Stomach (tissue), 8 donors: ENCODE measurements at regions not wholly inside any gene's neighbourhood (a gene's known extent, or its start where the extent isn't known, plus 50 kb on each side); places are given as distances from the start of the nearest gene placed in this dataset.

Experiments
- DNase-seq, 2 donors: peaks; one replicate each; pipeline versions ENCODE4 v3.0.0 to v3.0.0-alpha.2; 2013 to 2019
- H3K27ac ChIP-seq, 5 donors: fragments of 200-600 bp in 4 of 5; sonication (generic) in 4 of 5; one replicate each; pipeline ENCODE4 v1.5.1; 2013 to 2019; ENCODE audit warnings: mild to moderate bottlenecking in 1 of 5, moderate library complexity in 1 of 5
- H3K27me3 ChIP-seq, 3 donors: fragments of 200-600 bp; sonication (generic); one replicate each; pipeline ENCODE4 v1.5.1; 2017 to 2019; ENCODE audit warnings: mixed run types in 1 of 3
- H3K36me3 ChIP-seq, 4 donors: fragments of 200-600 bp; sonication (generic); 1 replicate in 3 of 4; 2 replicates in 1 of 4; pipeline ENCODE4 v1.5.1; 2016 to 2019
- H3K4me1 ChIP-seq, 4 donors: fragments of 200-600 bp; sonication (generic); one replicate each; pipeline ENCODE4 v1.5.1; 2016 to 2019
- H3K4me3 ChIP-seq, 4 donors: fragments of 200-600 bp; sonication (generic) in 3 of 4; one replicate each; pipeline ENCODE4 v1.5.1; 2016 to 2019; ENCODE audit warnings: mild to moderate bottlenecking in 1 of 4
- H3K9me3 ChIP-seq, 4 donors: fragments of 200-600 bp; sonication (generic); one replicate each; pipeline ENCODE4 v1.5.1; 2016 to 2019
- CTCF ChIP-seq, 7 experiments: fragments of 450-650 bp in 4 of 7; fragments of 200-600 bp in 3 of 7; sonication (generic) in 3 of 7; IDR thresholded peaks; one replicate each; pipeline ENCODE4 v1.5.1; 2016 to 2019; ENCODE audit warnings: antibody characterized with exemption in 7 of 7, control low read depth in 2 of 7, mild to moderate bottlenecking in 1 of 7
- EP300 ChIP-seq: sonication (generic); formaldehyde crosslinking; IDR thresholded peaks from one replicate; pipeline ENCODE4 v1.6.1; 2017; ENCODE audit warnings: antibody characterized with exemption
- POLR2A ChIP-seq, 4 donors: fragments of 450-650 bp; IDR thresholded peaks; one replicate each; pipeline ENCODE4 v1.6.1; 2016; ENCODE audit warnings: antibody characterized with exemption in 4 of 4, control low read depth in 2 of 4, mild to moderate bottlenecking in 1 of 4, moderate library complexity in 1 of 4
- POLR2AphosphoS5 ChIP-seq, 3 donors: sonication (generic); formaldehyde crosslinking; IDR thresholded peaks; one replicate each; pipeline ENCODE4 v1.6.1; 2016; ENCODE audit warnings: antibody characterized with exemption in 3 of 3
- WGBS, 5 donors: extraction: QIAGEN DNeasy Blood & Tissue Kit in 3 of 5; methylation state at CpG; one replicate each; pipeline versions ENCODE4 v1.1.5 to v1.1.7; 2013 to 2018; 5-methylcytosine and 5-hydroxymethylcytosine counted together
- intact Hi-C: fragments of 100-400 bp; cut with DNase I; formaldehyde crosslinking; loops from one replicate; pipeline ENCODE4 v1.15.1; 2023; ENCODE audit warnings: low total_unique reads
- donor health status: healthy with polysubstance abuse.
- donor health status: Bipolar disorder and iron deficiency.
- donor health status: healthy.

GRCh38 chr2:58957188-58957840, 716.2 kb upstream of the FANCL start:
- H3K27ac ChIP-seq, result no peak overlapping the region
- H3K36me3 ChIP-seq, result no peaks in the 10 kb centered on the region
- intact Hi-C loops, result no loop called here
- no peaks in the 10 kb centered on the region for H3K27me3 ChIP-seq
- peak in 1 of 2 donors; percentile 14 for DNase-seq
- no peaks in the 10 kb centered on the region for H3K9me3 ChIP-seq
- no peaks in the 10 kb centered on the region for H3K4me1 ChIP-seq
- TF ChIP-seq EP300 (no peak), CTCF (IDR thresholded peaks at IDR 0.05) (no peak), POLR2AphosphoS5 (IDR thresholded peaks at IDR 0.05) (no peak), POLR2A (IDR thresholded peaks at IDR 0.05) (no peak)
- no peak overlapping the region for H3K4me3 ChIP-seq
- WGBS, 5 donors, result 30 to 51% (median 49%) methylated on average over 4 of the region's 4 CpGs

- no peaks in the 10 kb centered on the region for H3K27me3 ChIP-seq
- intact Hi-C loops, result no loop called here
- no peak for DNase-seq
- no peak overlapping the region for H3K4me3 ChIP-seq
- TF ChIP-seq EP300 (no peak), POLR2AphosphoS5 (IDR thresholded peaks at IDR 0.05) (no peak), CTCF (IDR thresholded peaks at IDR 0.05) (no peak), POLR2A (IDR thresholded peaks at IDR 0.05) (no peak)
- H3K4me1 ChIP-seq, result no peaks in the 10 kb centered on the region
- WGBS, 5 donors, result 35 to 58% (median 48%) methylated on average over 11 of the region's 11 CpGs
- no peaks in the 10 kb centered on the region for H3K9me3 ChIP-seq
- H3K36me3 ChIP-seq, result no peaks in the 10 kb centered on the region
- no peak overlapping the region for H3K27ac ChIP-seq
Observed at GRCh38 chr2:58954880-58955385, 713.8 kb upstream of the FANCL start.

GRCh38 chr2:58951722-58952121, 710.6 kb upstream of the FANCL start:
- Histone ChIP-seq H3K4me1 (no peaks in the 10 kb centered on the region), H3K27me3 (no peaks in the 10 kb centered on the region), H3K36me3 (no peaks in the 10 kb centered on the region), H3K9me3 (no peaks in the 10 kb centered on the region), H3K4me3 (no peak overlapping the region), H3K27ac (no peak overlapping the region)
- 71 to 85% (median 74%) methylated on average over 3 of the region's 3 CpGs for WGBS, 5 donors
- no peak for DNase-seq
- intact Hi-C loops, result no loop called here
- no peak for TF ChIP-seq CTCF (IDR thresholded peaks at IDR 0.05)
- no peak for TF ChIP-seq POLR2A (IDR thresholded peaks at IDR 0.05)
- no peak for TF ChIP-seq POLR2AphosphoS5 (IDR thresholded peaks at IDR 0.05)
- TF ChIP-seq EP300, result no peak

- 67 to 84% (median 78%) methylated on average over 4 of the region's 4 CpGs for WGBS, 5 donors
- no peak overlapping the region for H3K27ac ChIP-seq
- H3K4me1 ChIP-seq, result no peaks in the 10 kb centered on the region
- no peak overlapping the region for H3K4me3 ChIP-seq
- DNase-seq, result no peak
- no peaks in the 10 kb centered on the region for H3K9me3 ChIP-seq
- no peaks in the 10 kb centered on the region for H3K36me3 ChIP-seq
- H3K27me3 ChIP-seq, result no peaks in the 10 kb centered on the region
- TF ChIP-seq POLR2AphosphoS5 (IDR thresholded peaks at IDR 0.05) (no peak), POLR2A (IDR thresholded peaks at IDR 0.05) (no peak), EP300 (no peak), CTCF (IDR thresholded peaks at IDR 0.05) (no peak)
- intact Hi-C loops, result no loop called here
Observed at GRCh38 chr2:58950795-58951462, 709.8 kb upstream of the FANCL start.
